ENCODE measurements at regions not wholly inside any gene's neighbourhood (a gene's known extent, or its start where the extent isn't known, plus 50 kb on each side); places are given as distances from the start of the nearest gene placed in this dataset.

DNA sequence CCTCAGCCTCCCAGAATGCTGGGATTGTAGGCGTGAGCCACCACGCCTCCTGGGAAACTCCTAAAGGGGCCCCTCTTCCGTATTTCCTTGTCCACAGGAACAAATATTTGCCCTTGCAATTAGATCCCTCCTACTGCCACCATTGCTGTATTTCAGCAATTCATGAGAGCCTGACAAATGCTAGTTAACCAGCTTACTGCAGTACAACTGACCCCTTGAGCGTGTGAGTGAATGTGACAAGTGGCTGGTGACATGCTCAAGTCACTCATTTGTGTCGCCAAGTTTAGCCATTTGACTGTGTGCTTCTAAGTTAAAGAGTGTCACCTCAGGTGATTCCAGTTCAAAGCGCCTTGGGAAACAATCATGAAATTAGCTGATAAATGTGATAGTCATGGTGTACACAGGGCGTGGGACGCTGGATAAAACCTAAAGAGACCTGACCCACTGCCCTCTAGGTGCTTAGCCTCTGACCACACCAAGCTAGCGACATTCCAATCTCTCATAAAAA lies 56.1 kb upstream of the MAP1LC3B2 start:
- TF ChIP-seq, protein P1, sequence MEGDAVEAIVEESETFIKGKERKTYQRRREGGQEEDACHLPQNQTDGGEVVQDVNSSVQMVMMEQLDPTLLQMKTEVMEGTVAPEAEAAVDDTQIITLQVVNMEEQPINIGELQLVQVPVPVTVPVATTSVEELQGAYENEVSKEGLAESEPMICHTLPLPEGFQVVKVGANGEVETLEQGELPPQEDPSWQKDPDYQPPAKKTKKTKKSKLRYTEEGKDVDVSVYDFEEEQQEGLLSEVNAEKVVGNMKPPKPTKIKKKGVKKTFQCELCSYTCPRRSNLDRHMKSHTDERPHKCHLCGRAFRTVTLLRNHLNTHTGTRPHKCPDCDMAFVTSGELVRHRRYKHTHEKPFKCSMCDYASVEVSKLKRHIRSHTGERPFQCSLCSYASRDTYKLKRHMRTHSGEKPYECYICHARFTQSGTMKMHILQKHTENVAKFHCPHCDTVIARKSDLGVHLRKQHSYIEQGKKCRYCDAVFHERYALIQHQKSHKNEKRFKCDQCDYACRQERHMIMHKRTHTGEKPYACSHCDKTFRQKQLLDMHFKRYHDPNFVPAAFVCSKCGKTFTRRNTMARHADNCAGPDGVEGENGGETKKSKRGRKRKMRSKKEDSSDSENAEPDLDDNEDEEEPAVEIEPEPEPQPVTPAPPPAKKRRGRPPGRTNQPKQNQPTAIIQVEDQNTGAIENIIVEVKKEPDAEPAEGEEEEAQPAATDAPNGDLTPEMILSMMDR (IDR thresholded peaks at IDR 0.05; ENCODE audit: poor library complexity, severe bottlenecking): no peak

DNA sequence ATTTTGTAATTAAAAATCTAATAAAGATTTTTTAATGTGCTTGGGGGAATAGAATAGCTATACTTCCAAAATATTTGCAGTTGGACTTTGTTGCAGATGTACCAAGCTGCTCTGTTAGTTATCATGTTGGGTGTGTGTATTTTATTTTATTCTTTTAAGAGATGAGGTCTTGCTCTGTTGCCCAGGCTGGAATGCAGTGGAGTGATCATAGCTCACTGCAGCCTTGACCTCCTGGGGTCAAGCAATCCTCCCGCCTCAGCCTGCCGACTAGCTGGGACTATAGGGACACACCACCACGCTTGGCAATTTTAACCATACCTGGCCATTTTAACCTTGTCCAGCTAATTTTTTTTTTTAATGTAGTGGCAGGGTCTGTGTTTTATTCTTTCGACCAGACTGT lies 54.7 kb upstream of the MAP1LC3B2 start:
- Histone ChIP-seq H3K36me3 (ENCODE audit: low read depth) (no peaks in the 10 kb centered on the region), H3K9me3 (ENCODE audit: severe bottlenecking) (no peaks in the 10 kb centered on the region), H3K27ac (ENCODE audit: poor library complexity, severe bottlenecking) (no peak overlapping the region), H3K27me3 (ENCODE audit: insufficient read depth, poor library complexity, severe bottlenecking) (no peaks in the 10 kb centered on the region), H3K4me3 (ENCODE audit: severe bottlenecking) (no peak overlapping the region), H3K4me1 (ENCODE audit: insufficient read depth, poor library complexity, severe bottlenecking) (no peaks in the 10 kb centered on the region)
- ATAC-seq (ENCODE audit: low read depth) (no peak), DNase-seq (ENCODE audit: low spot score) (no peak)
- TF ChIP-seq, protein P1 (IDR thresholded peaks at IDR 0.05; ENCODE audit: poor library complexity, severe bottlenecking): no peak

More for the DNA sequence above, 56.1 kb upstream of the MAP1LC3B2 start:
- Histone ChIP-seq H3K27ac (ENCODE audit: poor library complexity, severe bottlenecking) (no peak overlapping the region), H3K4me3 (ENCODE audit: severe bottlenecking) (no peak overlapping the region), H3K27me3 (ENCODE audit: insufficient read depth, poor library complexity, severe bottlenecking) (no peaks in the 10 kb centered on the region), H3K9me3 (ENCODE audit: severe bottlenecking) (no peaks in the 10 kb centered on the region), H3K36me3 (ENCODE audit: low read depth) (no peaks in the 10 kb centered on the region), H3K4me1 (ENCODE audit: insufficient read depth, poor library complexity, severe bottlenecking) (no peaks in the 10 kb centered on the region)
- DNase-seq (ENCODE audit: low spot score) (no peak), ATAC-seq (ENCODE audit: low read depth) (no peak)

DNA sequence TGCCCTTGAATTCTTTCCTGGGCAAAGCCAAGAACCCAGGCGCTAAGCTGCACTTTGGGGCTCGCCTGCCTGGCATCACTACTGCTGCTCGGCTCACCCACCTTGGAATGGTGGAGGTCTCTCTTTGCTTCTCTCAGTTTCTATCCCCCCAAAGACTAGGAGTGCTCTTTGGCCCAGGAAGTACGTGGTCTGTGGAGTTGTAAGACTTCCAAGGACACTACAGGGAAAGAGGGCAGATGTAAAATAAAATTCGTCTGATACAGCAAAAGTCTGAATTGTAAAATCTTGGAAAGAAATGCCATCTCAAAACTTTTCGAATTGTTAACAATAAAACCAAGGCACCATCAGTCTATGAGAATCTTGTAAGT lies 52.5 kb upstream of the MAP1LC3B2 start:
- H3K4me1 ChIP-seq (ENCODE audit: insufficient read depth, poor library complexity, severe bottlenecking): no peaks in the 10 kb centered on the region
- H3K27ac ChIP-seq (ENCODE audit: poor library complexity, severe bottlenecking): no peak overlapping the region
- ATAC-seq (ENCODE audit: low read depth): no peak
- TF ChIP-seq, protein P1 (IDR thresholded peaks at IDR 0.05; ENCODE audit: poor library complexity, severe bottlenecking): no peak
- no peaks in the 10 kb centered on the region for H3K9me3 ChIP-seq (ENCODE audit: severe bottlenecking)
- no peaks in the 10 kb centered on the region for H3K27me3 ChIP-seq (ENCODE audit: insufficient read depth, poor library complexity, severe bottlenecking)
- H3K36me3 ChIP-seq (ENCODE audit: low read depth): no peaks in the 10 kb centered on the region
- no peak for DNase-seq (ENCODE audit: low spot score)
- no peak overlapping the region for H3K4me3 ChIP-seq (ENCODE audit: severe bottlenecking)

DNA sequence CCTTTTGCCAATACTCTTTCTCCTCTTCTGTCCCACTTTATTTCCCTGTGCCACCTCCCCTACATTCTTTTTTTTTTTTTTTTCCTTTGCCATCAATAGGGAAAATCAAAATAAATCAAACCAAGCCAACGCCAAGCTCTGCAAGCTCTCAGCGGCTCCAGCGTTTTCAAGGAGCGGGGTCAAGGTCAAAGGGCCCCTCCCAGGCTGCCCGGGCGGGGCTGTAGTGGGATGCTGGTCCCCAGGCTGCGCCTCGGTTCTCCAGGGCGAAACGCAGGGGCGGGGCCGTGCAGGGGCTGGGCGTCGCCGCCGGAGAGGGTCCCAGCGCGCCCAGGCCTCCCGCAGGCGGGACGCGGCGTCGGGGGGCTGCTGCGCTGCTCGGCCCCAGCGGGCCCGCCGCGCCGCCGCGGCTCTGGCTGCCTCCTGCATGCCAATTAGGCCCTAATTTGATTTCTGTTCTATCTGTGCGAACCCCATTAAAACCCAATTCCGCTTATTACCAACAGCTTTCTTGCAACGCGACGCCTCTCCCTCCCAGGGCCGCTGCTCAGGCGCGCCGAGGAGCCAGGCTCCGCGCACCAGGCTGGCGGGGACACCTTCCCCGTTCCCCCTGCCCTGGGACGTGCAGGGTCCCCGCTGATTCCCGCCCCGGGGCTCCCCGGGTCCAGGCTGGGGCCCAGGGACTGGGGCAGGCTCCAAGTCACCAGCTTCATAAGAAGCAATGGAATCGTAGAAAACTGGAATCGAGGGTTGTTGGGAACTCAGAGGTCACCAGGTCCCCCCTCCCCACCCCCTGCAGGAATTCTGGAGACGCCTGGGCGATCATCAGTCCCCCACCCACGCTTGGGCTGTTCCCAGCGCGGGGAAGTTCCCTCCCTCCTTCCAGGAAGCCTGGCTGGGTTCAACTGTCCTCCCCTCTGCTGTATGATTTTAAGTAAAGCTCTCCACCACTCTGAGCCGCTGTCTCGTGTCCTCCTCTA lies 50.7 kb upstream of the MAP1LC3B2 start:
- no peak overlapping the region for H3K27ac ChIP-seq (ENCODE audit: poor library complexity, severe bottlenecking)
- H3K27me3 ChIP-seq (ENCODE audit: insufficient read depth, poor library complexity, severe bottlenecking): no peaks in the 10 kb centered on the region
- DNase-seq (ENCODE audit: low spot score) (no peak), ATAC-seq (ENCODE audit: low read depth) (peak; percentile 36; the same call in 2 of the 3 replicates)
- H3K36me3 ChIP-seq (ENCODE audit: low read depth): no peaks in the 10 kb centered on the region
- no peaks in the 10 kb centered on the region for H3K4me1 ChIP-seq (ENCODE audit: insufficient read depth, poor library complexity, severe bottlenecking)
- peak overlapping the region; percentile 17 for H3K4me3 ChIP-seq (ENCODE audit: severe bottlenecking)
- TF ChIP-seq, protein P1 (IDR thresholded peaks at IDR 0.05; ENCODE audit: poor library complexity, severe bottlenecking): no peak
- no peaks in the 10 kb centered on the region for H3K9me3 ChIP-seq (ENCODE audit: severe bottlenecking)

Data from RWPE2 (cell line).